ENCODE measurements at regions not wholly inside any gene's neighbourhood (a gene's known extent, or its start where the extent isn't known, plus 50 kb on each side); places are given as distances from the start of the nearest gene placed in this dataset.

DNA sequence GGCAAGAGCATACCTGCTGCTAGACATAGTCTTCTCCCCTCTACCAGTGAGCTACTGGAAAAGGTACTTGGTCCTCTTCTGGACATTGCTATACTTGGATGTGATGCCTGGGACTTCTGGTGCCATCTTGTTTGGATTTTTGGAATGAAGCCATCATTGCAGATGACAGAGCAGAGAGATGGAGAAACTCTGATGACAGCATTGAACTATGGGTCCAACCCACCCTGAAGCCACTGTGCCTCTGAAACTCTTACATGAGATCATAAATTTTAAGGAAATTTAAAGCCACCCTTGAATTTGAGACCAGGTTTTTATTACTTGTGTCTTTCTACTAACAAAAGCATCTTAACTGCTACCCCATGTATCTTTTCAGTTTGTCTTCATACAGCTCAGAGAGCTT lies 151.1 kb upstream of the SMIM23 start:
- no peak for TF ChIP-seq POLR2AphosphoS5 (IDR thresholded peaks at IDR 0.05; ENCODE audit: low read depth, low read length)
- no peak for TF ChIP-seq SUZ12 (IDR thresholded peaks at IDR 0.05; ENCODE audit: low read length)
- no peak for TF ChIP-seq TAF1 (IDR thresholded peaks at IDR 0.05; ENCODE audit: low read depth, low read length)
- no peak for TF ChIP-seq CTBP2 (IDR thresholded peaks at IDR 0.05; ENCODE audit: borderline replicate concordance, insufficient read depth, insufficient read length, low read length)
- TF ChIP-seq RFX5 (IDR thresholded peaks at IDR 0.05; ENCODE audit: borderline replicate concordance, low read depth, low read length) = no peak
- TF ChIP-seq SP1 (IDR thresholded peaks at IDR 0.05; ENCODE audit: low read depth, low read length) = no peak
- no peak for TF ChIP-seq RAD21 (IDR thresholded peaks at IDR 0.05 in 1 of 2, conservative IDR thresholded peaks at IDR 0.05 in 1 of 2; ENCODE audit: low read depth in 2 of 2, low read length in 2 of 2)
- no peak for TF ChIP-seq POLR2A (IDR thresholded peaks at IDR 0.05; ENCODE audit: control extremely low read depth in 1 of 2, low read depth in 2 of 2, low read length in 2 of 2)

All from H1 (cell line).